K562 (cell line): ENCODE measurements at regions not wholly inside any gene's neighbourhood (a gene's known extent, or its start where the extent isn't known, plus 50 kb on each side); places are given as distances from the start of the nearest gene placed in this dataset.

Source experiments
- ATAC-seq: fragments of 200-7000 bp; cut with Tn5 transposase; 3 replicates; pipeline ENCODE4 v1.9.1; 2020; ENCODE audit warnings: moderate library complexity
- BruUV-seq: library from RNA; stranded (reverse); fragments of 400-500 nt; replicated peaks from 2 replicates; lab custom pipeline; 2021; lab: Mats Ljungman, UMichigan
- CTCF ChIA-PET: fragments of 300-600 bp; formaldehyde crosslinking; extraction: SDS; loops from one replicate; lab custom pipeline; 2021; ENCODE audit warnings: low intra/inter-chr PET ratio; lab: Yijun Ruan, JAX
- POLR2A ChIA-PET: fragments of 300-600, 350-650 bp; sonication (Branson Sonifier 250); formaldehyde crosslinking; extraction: SDS; loops from one replicate; lab custom pipeline; 2021; ENCODE audit warnings: antibody characterized with exemption, inconsistent platforms; lab: Yijun Ruan, JAX
- DNase-seq, 4 experiments: peaks; one replicate each; pipeline versions ENCODE4 v3.0.0 to v3.0.0-alpha.2; 2011 to 2018; ENCODE audit warnings: low spot score in 3 of 4, mixed read lengths in 3 of 4; ENCODE audit errors: extremely low read depth in 1 of 4
- FAIRE-seq: peaks from 2 replicates; lab custom pipeline; 2011; peaks lifted over from hg19 to GRCh38; lab: Jason Lieb, UNC
- H2AFZ ChIP-seq: 2 replicates; pipeline ENCODE4 v1.6.0; 2011; ENCODE audit warnings: low read depth, low read length, control low read depth, inconsistent platforms
- H3K27ac ChIP-seq: fragments of 200-600 bp; 3 replicates; pipeline ENCODE4 v1.8.0; 2011; ENCODE audit warnings: low read depth, mild to moderate bottlenecking, control low read depth, inconsistent platforms, low read length, moderate library complexity, mixed read lengths; ENCODE audit errors: extremely low read depth
- H3K27me3 ChIP-seq, 2 experiments: fragments of 300-600 bp in 1 of 2; 2 replicates in 1 of 2; 3 replicates in 1 of 2; pipeline versions ENCODE4 v1.6.0 to v1.8.0; 2011; ENCODE audit warnings: inconsistent platforms in 2 of 2, low read length in 2 of 2, mild to moderate bottlenecking in 1 of 2, mixed read lengths in 1 of 2, moderate library complexity in 1 of 2; ENCODE audit not compliant: control insufficient read depth in 2 of 2, insufficient read depth in 2 of 2
- H3K36me3 ChIP-seq: fragments of 300-600 bp; 3 replicates; pipeline ENCODE4 v1.8.0; 2011; ENCODE audit warnings: mild to moderate bottlenecking, low read length, inconsistent platforms; ENCODE audit not compliant: control insufficient read depth, insufficient read depth
- H3K4me1 ChIP-seq, 2 experiments: fragments of 200-600 bp in 1 of 2; replicated peaks in 1 of 2; 2 replicates in 1 of 2; 3 replicates in 1 of 2; pipeline versions ENCODE4 v1.5.1 to v1.8.0; 2011; ENCODE audit warnings: inconsistent platforms in 2 of 2, low read length in 2 of 2, mild to moderate bottlenecking in 1 of 2, mixed read lengths in 1 of 2, moderate library complexity in 1 of 2; ENCODE audit not compliant: control insufficient read depth in 2 of 2, insufficient read depth in 2 of 2
- H3K4me2 ChIP-seq: 2 replicates; pipeline ENCODE4 v1.6.1; 2011; ENCODE audit warnings: low read length, control low read depth, inconsistent platforms, mixed read lengths; ENCODE audit not compliant: insufficient read depth
- H3K4me3 ChIP-seq: fragments of 200-600 bp; sonication (generic), shearing (Covaris generic); 2 replicates; pipeline ENCODE4 v1.5.1; 2016; ENCODE audit warnings: control low read depth, inconsistent platforms
- H3K79me2 ChIP-seq: fragments of 200-600 bp; 3 replicates; pipeline ENCODE4 v1.8.0; 2011; ENCODE audit warnings: low read length, inconsistent platforms; ENCODE audit not compliant: control insufficient read depth, insufficient read depth
- H3K9ac ChIP-seq, 2 experiments: 2 replicates each; pipeline versions ENCODE4 v1.6.0 to v1.6.1; 2011; ENCODE audit warnings: low read depth in 2 of 2, low read length in 2 of 2, control low read depth in 1 of 2, inconsistent platforms in 1 of 2, mild to moderate bottlenecking in 1 of 2, mixed read lengths in 1 of 2; ENCODE audit not compliant: insufficient read depth in 1 of 2
- H3K9me1 ChIP-seq: one replicate; pipeline ENCODE4 v1.6.0; 2011; ENCODE audit warnings: inconsistent platforms, mild to moderate bottlenecking, low read length, moderate library complexity; ENCODE audit not compliant: control insufficient read depth, insufficient read depth
- H3K9me3 ChIP-seq: replicated peaks from 2 replicates; pipeline ENCODE4 v1.5.1; 2011; ENCODE audit warnings: low read depth, low read length, inconsistent platforms; ENCODE audit not compliant: control insufficient read depth, insufficient read depth
- H4K20me1 ChIP-seq: replicated peaks from 2 replicates; pipeline ENCODE4 v1.6.1; 2011; ENCODE audit warnings: low read length, inconsistent platforms, mixed read lengths; ENCODE audit not compliant: control insufficient read depth, insufficient read depth
- CCAR2 ChIP-seq: fragments of 200-400 bp; formaldehyde crosslinking; IDR thresholded peaks from 2 replicates; pipeline ENCODE4 v1.6.1; 2017; ENCODE audit warnings: mild to moderate bottlenecking, low read depth, low read length
- GTF2A2 ChIP-seq: IDR thresholded peaks from 2 replicates; pipeline ENCODE4 v1.6.1; 2016; ENCODE audit warnings: mild to moderate bottlenecking, missing genetic modification characterization, missing compliant biosample characterization
- HOXB6 ChIP-seq: fragments of 250-450 bp; sonication (Bioruptor Pico); IDR thresholded peaks from 2 replicates; pipeline ENCODE4 v1.5.1; 2022; ENCODE audit warnings: mild to moderate bottlenecking, borderline replicate concordance
- MTA1 ChIP-seq: fragments of 450-650 bp; IDR thresholded peaks from 2 replicates; pipeline ENCODE4 v1.6.1; 2017; ENCODE audit warnings: borderline replicate concordance
- NBN ChIP-seq: fragments of 450-650 bp; IDR thresholded peaks from 2 replicates; pipeline ENCODE4 v1.6.1; 2016; ENCODE audit warnings: low read depth, mild to moderate bottlenecking
- NR0B1 ChIP-seq: fragments of 450-650 bp; IDR thresholded peaks from one replicate; pipeline ENCODE4 v1.6.1; 2018; ENCODE audit warnings: mild to moderate bottlenecking, moderate library complexity; ENCODE audit not compliant: partially characterized antibody
- WHSC1 ChIP-seq: IDR thresholded peaks from one replicate; pipeline ENCODE4 v1.6.1; 2012; ENCODE audit warnings: low read length, control low read depth, inconsistent platforms
- ZBTB7A ChIP-seq: IDR thresholded peaks from 2 replicates; pipeline ENCODE4 v1.6.1; 2011; ENCODE audit warnings: low read depth, mild to moderate bottlenecking, low read length, moderate library complexity, borderline replicate concordance; ENCODE audit not compliant: control insufficient read depth
- ZNF3 ChIP-seq: fragments of 250-450 bp; sonication (Bioruptor Pico); IDR thresholded peaks from 2 replicates; pipeline ENCODE4 v1.5.0; 2021; ENCODE audit warnings: mild to moderate bottlenecking, moderate library complexity
- ZNF354B ChIP-seq: fragments of 250-450 bp; sonication (Bioruptor Pico); IDR thresholded peaks from 2 replicates; pipeline ENCODE4 v1.4.0; 2020
- ZNF561 ChIP-seq: fragments of 450-650 bp; formaldehyde crosslinking; conservative IDR thresholded peaks from 2 replicates; pipeline ENCODE4 v1.4.0; 2020; ENCODE audit warnings: mild to moderate bottlenecking, moderate library complexity
- WGBS: fragments of 100-300 bp; shearing (Covaris generic); methylation state at CpG from one replicate; pipeline ENCODE4 v1.1.6; 2016; ENCODE audit warnings: low coverage, mixed read lengths; ENCODE audit not compliant: insufficient coverage; ENCODE audit errors: missing lambda C conversion rate; 5-methylcytosine and 5-hydroxymethylcytosine counted together
- in situ Hi-C: fragments of 300-500 bp; cut with MboI; formaldehyde crosslinking; loops from 4 replicates; pipeline ENCODE4 v1.15.0; 2018; ENCODE audit warnings: inconsistent platforms, mixed read lengths
- intact Hi-C: fragments of 100-400 bp; cut with micrococcal nuclease; formaldehyde crosslinking; loops from 2 replicates; pipeline ENCODE4 v1.14.2; 2022
- TF ChIP-seq, protein P1 (sequence below): sonication (generic); formaldehyde crosslinking; IDR thresholded peaks from 2 replicates; pipeline ENCODE4 v1.8.1; 2023; ENCODE audit warnings: missing genetic modification reagents, mild to moderate bottlenecking, borderline replicate concordance
- TF ChIP-seq, protein P2 (sequence below): fragments of 450-650 bp; IDR thresholded peaks from 2 replicates; pipeline ENCODE4 v1.6.1; 2014; ENCODE audit warnings: low read depth, mild to moderate bottlenecking, moderate library complexity, borderline replicate concordance

DNA sequence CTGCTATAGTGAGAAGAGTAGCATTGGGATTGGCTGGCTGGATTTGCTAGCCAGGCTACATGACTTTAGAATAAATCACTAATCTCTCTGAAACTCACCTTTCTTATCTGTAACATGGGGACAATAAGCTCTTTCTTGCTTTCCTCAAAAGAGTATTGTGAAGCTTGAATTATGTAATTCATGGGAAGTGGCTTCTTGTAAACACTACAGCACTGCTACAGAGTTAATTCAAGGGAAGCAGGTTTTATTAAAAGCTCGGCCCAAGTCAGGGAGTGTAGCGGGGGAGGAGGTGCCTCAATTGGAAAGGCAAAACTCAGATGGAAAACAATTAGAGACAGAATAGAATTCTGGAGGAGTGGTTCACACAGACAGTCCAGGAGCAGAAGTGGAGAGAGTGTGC is 100.9 kb upstream of the CELF4 start:
- no peak for ATAC-seq
- no peak overlapping the region for H3K4me3 ChIP-seq
- H4K20me1 ChIP-seq, result no peaks in the 10 kb centered on the region
- H3K4me1 ChIP-seq, result peaks cover 5 to 7% of the 10 kb centered on the region in 2 experiments; a peak in 4 of 5 replicates
- FAIRE-seq, result no peak
- WGBS, result 0% methylated on average over 2 of the region's 2 CpGs
- no peak for DNase-seq
- ChIA-PET CTCF (no interaction called here), POLR2A (no interaction called here)
- no peaks in the 10 kb centered on the region for H3K79me2 ChIP-seq
- no peaks in the 10 kb centered on the region for H3K9me3 ChIP-seq
- no TSS peak for BruUV-seq
- H3K27me3 ChIP-seq, result no peaks in the 10 kb centered on the region
- no peak overlapping the region for H3K9ac ChIP-seq
- H2AFZ ChIP-seq, result no peak overlapping the region
- in situ Hi-C loops (no loop called here), intact Hi-C loops (loop anchor here (5.0 kb wide), 1 partner anchor 324 kb away; no protein-coding TSS in a partner anchor)
- H3K27ac ChIP-seq, result no peak overlapping the region
- H3K4me2 ChIP-seq, result no peak overlapping the region
- TF ChIP-seq HOXB6 (CRISPR knock-in tag), result no peak
- TF ChIP-seq, protein P1, sequence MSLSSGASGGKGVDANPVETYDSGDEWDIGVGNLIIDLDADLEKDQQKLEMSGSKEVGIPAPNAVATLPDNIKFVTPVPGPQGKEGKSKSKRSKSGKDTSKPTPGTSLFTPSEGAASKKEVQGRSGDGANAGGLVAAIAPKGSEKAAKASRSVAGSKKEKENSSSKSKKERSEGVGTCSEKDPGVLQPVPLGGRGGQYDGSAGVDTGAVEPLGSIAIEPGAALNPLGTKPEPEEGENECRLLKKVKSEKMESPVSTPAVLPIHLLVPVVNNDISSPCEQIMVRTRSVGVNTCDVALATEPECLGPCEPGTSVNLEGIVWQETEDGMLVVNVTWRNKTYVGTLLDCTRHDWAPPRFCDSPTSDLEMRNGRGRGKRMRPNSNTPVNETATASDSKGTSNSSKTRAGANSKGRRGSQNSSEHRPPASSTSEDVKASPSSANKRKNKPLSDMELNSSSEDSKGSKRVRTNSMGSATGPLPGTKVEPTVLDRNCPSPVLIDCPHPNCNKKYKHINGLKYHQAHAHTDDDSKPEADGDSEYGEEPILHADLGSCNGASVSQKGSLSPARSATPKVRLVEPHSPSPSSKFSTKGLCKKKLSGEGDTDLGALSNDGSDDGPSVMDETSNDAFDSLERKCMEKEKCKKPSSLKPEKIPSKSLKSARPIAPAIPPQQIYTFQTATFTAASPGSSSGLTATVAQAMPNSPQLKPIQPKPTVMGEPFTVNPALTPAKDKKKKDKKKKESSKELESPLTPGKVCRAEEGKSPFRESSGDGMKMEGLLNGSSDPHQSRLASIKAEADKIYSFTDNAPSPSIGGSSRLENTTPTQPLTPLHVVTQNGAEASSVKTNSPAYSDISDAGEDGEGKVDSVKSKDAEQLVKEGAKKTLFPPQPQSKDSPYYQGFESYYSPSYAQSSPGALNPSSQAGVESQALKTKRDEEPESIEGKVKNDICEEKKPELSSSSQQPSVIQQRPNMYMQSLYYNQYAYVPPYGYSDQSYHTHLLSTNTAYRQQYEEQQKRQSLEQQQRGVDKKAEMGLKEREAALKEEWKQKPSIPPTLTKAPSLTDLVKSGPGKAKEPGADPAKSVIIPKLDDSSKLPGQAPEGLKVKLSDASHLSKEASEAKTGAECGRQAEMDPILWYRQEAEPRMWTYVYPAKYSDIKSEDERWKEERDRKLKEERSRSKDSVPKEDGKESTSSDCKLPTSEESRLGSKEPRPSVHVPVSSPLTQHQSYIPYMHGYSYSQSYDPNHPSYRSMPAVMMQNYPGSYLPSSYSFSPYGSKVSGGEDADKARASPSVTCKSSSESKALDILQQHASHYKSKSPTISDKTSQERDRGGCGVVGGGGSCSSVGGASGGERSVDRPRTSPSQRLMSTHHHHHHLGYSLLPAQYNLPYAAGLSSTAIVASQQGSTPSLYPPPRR (CRISPR knock-in tag), result no peak
- TF ChIP-seq CCAR2, result no peak
- no peak for TF ChIP-seq WHSC1
- no peak for TF ChIP-seq MTA1
- TF ChIP-seq, protein P2, sequence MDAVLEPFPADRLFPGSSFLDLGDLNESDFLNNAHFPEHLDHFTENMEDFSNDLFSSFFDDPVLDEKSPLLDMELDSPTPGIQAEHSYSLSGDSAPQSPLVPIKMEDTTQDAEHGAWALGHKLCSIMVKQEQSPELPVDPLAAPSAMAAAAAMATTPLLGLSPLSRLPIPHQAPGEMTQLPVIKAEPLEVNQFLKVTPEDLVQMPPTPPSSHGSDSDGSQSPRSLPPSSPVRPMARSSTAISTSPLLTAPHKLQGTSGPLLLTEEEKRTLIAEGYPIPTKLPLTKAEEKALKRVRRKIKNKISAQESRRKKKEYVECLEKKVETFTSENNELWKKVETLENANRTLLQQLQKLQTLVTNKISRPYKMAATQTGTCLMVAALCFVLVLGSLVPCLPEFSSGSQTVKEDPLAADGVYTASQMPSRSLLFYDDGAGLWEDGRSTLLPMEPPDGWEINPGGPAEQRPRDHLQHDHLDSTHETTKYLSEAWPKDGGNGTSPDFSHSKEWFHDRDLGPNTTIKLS, result no peak
- TF ChIP-seq NBN, result no peak
- TF ChIP-seq GTF2A2, result no peak
- no peak for TF ChIP-seq ZNF354B
- no peak for TF ChIP-seq ZNF3
- TF ChIP-seq ZNF561 (CRISPR knock-in tag), result no peak
- no peak for TF ChIP-seq NR0B1
- no peak for TF ChIP-seq ZBTB7A
- no peaks in the 10 kb centered on the region for H3K9me1 ChIP-seq
- H3K36me3 ChIP-seq, result no peaks in the 10 kb centered on the region
